HG03097 (cell line): ENCODE measurements at regions not wholly inside any gene's neighbourhood (a gene's known extent, or its start where the extent isn't known, plus 50 kb on each side); places are given as distances from the start of the nearest gene placed in this dataset.
"Not testable (repeated sequence)": the region's sequence is repeated elsewhere in the genome, so short reads cannot be mapped to it uniquely, and the experiment has no call there.

Source experiments
- ATAC-seq: cut with Tn5 transposase; IDR thresholded peaks from one replicate; pipeline ENCODE4 v1.9.1; 2021; ENCODE audit not compliant: unreplicated experiment, low FRiP score

DNA sequence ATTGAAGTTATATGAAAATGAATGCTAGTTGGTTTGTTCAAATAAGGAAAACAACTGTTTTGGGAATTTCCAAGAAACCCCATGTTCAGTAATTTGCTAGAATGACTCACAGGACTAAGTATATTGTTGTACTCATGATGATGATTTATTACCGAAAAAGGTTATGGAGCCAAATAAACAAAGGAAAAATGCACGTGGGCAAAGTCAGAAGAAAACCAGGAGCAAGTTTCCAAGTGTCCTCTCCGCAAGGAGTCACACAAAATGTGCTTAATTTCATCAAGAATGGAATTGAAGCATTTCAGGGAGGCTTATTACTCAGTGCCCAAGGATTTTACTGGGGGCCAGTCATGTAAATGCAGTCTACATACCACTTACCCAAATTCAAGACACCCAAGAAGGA is 1652.4 kb upstream of the TMEFF2 start:
- ATAC-seq: no peak

DNA sequence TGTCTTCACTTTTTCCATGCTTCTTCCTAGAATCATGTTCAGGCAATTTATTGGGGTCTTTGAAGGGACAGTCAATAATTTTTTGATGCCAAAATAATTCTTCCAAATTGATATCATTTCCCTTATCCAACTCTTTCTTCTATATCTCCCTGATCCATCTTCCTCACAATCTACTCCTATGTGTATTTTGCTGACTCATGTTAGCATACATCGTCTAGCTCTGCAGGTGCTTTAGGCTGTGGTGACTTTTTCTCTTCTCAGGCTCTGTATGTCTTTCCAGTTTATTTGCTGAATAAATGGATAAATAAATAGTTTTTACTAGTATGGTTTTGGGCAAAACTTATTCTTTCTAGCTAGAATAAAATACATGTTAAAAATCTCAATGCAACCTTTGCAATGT is 1650.9 kb upstream of the TMEFF2 start:
- ATAC-seq: no peak

DNA sequence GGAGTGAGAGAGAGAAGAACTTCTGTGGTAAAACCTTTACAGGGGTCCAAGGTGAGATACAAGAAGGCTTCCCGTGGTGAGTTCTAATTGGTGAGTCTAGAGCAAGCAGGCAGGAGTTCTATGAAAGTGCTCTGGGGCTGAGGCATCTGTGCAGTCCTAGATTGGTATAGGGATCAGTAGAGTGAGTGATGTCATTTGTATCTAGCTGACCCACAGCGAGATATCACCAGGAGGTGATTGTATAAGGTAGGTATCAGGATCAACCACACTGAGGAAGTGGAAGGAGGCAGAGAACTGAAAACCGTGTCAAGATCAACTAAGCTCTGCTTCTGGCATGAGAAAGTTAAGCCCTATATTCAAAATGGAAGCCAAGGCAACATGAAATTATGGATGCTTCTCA is 1648.9 kb upstream of the TMEFF2 start:
- ATAC-seq: no peak

DNA sequence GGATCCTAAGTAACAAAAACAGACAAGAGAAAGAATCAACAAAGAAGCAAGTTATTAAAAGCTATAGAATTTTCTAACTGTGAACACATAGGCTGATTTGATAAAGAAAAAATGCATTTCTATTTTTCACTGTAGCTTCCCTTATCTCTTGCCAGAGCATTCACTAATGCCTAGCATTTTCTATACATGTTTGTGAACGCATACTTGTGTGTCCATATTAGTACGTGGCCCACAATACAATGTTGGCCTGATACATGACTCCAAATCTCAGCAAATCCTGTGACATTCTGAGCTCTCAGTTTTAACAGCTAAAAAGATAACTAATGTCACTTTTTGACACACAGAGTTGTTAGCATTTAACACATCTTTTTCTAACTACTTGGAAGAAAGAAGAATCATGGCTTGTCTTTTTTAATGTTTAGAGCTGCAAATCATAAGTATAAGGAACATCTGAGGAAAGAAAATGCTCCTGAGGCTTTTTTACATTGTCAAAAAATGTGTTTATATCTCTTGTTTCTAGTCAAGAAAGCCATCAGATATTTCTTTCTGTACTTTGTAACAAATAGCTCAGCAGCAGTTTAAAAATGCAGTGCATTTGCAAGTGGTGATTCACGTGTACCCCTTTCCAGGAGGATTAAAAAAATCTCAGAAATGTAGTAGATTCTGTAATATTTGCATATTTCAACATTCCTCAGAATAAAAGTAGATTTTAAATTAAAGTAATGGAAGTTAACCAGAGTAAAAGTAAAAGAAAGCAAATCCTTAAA is 1646.8 kb upstream of the TMEFF2 start:
- no peak for ATAC-seq

DNA sequence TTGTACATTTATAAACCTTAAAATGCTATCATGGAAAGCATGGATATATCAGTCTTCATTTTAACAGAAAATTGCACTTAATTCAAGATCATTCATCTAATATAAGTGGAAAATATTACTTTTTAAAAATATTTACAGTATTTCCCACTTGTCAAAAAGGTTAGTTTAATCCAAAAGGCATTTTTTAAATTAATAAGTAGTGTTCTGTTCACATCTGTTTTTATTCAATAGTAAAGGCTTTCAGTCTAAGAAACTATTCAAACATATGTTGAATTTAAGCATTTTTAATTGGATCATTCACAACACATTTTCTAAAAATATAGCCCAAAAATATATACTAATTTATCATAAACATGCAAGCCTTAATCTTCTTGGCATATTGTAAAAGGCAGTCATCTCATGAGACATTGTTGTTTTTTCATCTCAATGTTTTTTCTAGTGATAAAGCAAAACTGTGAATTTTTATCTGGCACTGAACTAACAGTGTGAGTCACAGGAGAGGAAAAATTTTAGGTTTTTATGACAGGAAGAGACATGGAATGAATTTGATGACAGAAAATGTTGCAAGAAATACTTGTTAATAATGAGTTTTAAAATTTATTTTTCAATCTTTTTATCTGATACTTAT is 1642.5 kb upstream of the TMEFF2 start:
- no peak for ATAC-seq

DNA sequence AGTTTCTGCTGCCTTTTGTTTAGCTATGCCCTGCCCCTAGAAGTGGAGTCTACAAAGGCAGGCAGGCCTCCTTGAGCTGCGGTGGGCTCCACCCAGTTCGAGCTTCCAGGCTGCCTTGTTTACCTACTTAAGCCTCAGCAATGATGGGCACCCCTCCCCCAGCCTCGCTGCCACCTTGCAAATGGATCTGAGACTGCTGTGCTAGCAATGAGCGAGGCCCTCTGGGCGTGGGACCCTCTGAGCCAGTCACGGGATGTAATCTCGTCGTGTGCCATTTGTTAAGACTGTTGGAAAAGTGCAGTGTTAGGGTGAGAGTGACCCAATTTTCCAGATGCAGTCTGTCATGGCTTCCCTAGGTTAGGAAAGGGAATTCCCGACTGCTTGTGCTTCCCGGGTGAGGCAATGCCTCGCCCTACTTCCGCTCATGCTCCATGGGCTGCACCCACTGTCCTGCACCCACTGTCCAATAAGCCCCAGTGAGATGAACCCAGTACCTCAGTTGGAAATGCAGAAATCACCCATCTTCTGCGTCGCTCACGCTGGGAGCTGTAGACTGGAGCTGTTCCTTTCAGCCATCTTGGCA is 1641.8 kb upstream of the TMEFF2 start:
- ATAC-seq: not testable (repeated sequence)

DNA sequence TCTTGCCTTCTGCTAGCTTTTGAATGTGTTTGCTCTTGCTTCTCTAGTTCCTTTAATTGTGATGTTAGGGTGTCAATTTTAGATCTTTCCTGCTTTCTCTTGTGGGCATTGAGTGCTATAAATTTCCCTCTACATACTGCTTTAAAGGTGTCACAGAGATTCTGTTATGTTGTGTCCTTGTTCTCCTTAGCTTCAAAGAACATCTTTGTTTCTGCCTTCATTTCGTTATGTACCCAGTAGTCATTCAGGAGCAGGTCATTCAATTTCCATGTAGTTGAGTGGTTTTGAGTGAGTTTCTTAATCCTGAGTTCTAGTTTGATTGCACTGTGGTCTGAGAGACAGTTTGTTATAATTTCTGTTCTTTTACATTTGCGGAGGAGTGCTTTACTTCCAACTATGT is 1639.2 kb upstream of the TMEFF2 start:
- ATAC-seq: not testable (repeated sequence)

DNA sequence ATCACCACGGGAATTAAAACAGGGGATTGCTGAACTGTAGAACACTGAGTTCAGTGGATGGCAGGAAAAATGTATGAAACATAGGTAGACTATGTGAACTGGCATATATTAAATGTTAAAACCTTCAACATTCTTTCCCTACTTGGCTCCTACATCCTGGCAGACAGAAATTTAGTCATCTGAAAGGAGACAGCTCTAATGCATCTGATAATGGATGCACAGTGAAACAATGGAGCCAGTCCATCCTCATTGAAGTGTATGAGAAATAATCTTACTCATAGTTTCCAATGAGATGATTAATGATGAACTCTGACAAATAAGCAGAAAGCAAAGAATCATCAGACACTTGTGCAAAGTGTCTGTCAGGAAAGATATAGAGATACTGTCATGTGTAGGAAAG is 1629.7 kb upstream of the TMEFF2 start:
- ATAC-seq: no peak

DNA sequence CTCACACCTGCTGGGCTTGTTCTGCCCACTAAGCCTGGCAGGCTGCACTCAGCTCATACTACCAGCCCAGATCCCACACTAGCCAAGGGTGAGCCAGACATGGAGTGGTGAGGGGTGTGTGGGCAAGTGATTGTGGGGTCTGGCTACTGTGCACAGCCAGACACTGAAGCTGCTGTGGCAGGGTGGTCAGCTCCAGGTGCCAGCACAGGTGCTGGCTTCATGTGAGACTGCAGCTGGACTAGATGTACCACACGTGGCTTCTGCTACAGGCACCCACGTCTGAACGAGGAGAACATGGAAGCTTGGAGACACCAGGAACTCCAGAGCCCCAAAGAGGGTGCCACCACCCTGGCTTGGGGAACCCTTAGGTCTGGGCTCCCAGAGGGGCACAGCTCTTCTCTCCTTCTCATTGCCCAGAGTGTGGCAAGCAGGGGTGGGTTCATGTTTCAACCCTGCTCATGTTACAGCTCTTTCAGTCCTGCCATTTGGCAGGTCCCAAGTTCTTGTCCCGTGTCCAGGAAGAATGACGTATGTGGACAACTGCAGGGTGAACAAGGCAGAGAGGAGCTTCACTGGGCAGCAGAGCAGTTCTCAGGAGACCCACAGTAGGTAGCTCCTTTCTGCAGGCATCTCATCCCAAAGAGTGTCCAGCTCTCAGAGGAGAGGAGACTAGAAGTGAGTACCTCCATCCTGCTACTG is 1624.2 kb upstream of the TMEFF2 start:
- ATAC-seq: no peak

DNA sequence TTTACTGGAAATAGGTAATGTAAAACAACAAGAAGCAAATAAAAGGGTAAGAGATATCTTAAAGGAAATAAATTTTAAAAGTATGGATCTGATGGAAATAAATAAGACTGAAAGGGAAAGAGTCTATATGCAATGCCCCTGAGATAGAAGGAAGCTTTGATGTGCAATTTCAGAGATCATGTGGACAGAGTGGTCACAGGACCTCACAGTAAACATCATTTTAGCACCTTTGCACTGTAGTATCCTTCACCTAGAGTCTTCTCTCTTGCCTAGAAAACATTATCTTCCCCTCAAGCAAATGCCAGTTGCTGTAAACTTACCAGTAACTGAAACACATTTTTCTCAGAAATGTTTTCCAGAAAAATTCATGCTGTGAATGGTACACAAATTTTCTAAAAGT is 1621.3 kb upstream of the TMEFF2 start:
- no peak for ATAC-seq

DNA sequence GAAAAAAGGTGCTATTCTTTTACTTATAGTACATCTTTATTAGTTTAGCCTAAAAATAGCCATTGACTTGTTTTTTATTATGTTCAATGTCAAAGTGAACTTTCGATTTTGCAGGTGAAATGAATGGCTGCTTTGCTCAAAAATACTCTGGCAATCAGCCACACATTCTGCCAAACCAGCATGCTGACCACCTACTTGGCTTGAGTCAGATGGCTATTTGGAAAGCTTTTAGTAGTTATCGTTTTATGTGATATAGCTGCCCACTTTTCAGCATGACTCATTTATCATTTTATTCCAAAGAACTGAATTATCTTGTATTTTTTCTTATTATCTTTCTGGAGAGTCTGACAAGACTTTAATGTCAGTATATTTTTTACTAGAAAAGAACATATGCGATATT is 1615.8 kb upstream of the TMEFF2 start:
- ATAC-seq: no peak

DNA sequence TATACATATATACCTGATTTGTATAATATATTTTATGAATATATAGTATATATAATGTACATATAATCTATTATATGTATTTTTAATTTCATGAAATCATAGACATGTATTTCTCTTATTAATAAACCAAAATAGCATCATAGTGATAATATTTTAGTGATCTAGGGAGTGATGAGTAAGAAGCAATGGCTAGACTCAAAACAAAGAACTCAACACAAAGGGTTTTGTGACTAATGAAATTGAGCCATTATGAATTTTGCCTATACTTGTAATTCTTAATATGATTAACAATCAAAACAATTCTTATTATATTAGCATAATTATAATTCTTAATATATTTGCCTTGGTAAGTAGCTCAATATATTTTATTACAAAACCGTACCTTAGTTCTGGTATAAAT is 1614.1 kb upstream of the TMEFF2 start:
- ATAC-seq: no peak

DNA sequence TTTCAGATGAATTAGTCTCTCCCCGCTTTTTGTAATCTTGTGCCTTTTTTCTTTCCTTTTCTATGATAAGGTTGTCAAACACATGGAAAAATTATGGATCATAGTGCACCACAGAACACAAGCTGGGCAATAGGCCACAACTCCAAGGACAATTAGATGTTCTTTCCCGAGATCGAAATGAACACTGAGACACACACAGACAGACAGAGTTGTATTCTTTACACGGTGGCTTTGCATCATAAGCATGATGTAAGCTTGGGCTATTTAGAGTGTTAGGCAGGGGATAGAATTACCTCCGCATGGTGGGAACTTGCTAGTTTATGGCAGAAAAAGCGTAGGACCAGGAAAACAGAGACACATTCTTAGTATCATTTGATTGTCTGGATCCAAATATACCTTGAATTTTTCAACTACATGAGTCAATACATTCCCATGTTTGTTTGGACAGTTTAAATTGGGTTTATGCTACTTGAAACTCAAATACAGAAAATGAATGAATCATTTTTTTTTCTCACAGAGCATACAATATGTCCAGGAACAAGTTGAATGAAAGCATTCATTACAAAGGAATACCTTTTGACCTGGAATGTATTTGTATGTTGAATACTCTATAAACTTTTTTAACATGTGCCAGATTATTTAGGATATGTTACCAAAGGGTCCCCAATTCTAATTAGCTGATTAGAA is 1611.5 kb upstream of the TMEFF2 start:
- no peak for ATAC-seq

DNA sequence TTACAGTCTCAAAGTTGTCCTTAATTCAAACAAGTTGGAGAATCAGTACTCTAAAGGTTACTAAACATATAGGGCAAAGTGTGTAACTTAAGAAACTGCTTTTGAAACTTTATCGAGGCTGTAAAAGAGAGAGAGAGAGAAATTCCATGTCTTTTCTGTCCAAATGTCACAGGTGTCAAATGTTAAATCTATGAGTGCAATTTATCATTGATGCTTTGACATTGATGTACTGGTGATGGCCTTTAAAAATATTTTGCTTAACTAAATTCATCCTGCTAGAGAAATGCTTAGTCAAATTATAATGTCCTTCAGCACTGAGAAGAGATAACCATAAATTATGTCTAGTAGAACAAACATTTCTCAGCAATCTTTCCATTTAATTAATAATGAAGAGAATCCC is 1602.1 kb upstream of the TMEFF2 start:
- no peak for ATAC-seq

DNA sequence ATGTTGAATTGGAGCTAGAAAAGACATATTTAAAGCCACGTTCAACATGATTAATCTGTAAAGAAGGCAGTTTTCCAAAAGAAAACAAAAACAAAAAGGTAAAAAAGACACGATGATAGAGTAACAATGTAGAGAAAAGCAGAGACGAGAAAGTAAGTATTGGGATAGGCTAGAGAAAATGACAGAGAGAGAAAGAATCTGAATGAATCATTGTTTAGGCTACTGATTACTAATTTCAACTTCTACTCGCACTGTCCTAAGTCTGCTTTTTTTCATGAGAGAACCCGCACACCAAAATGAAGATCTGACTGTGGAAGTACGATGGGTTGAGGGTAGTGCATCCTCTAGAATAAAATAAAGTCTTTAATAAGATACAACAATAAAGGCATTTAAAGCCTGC is 1599.2 kb upstream of the TMEFF2 start:
- no peak for ATAC-seq

DNA sequence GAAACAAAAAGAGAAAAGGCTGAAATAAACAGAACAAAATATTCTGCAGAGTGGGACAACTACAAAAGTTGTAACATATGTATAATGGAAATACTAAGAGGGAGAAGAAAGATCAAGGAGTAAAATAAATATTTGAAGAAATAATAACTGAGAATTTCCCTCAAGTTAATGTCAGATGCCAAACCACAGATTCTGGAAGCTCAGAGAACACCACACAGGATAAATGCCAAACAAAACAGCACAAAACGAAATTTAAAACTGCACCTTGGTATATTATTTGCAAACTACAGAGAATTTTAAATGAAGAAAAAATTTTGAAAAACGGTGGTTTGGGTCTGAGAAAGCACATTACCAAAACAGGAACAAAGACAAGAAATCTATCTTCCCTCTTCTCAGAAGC is 1588.9 kb upstream of the TMEFF2 start:
- no peak for ATAC-seq

DNA sequence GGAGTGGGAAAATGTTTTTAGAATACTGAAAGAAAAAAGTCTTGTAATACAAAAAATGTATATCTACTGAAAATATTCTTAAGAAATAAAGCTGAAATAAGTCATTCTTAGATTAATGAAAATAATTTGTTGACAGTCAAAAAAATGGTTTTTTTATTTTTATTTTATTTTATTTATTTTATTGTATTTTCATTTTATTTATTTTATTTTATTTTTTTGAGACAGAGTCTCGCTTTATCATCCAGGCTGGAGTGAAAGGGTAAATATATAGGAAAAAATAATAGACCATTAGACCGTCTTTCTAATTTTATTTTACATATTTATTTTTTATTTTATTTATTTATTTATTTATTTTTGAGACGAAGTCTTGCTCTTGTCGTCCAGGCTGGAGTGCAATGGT is 1583.6 kb upstream of the TMEFF2 start:
- ATAC-seq: no peak

DNA sequence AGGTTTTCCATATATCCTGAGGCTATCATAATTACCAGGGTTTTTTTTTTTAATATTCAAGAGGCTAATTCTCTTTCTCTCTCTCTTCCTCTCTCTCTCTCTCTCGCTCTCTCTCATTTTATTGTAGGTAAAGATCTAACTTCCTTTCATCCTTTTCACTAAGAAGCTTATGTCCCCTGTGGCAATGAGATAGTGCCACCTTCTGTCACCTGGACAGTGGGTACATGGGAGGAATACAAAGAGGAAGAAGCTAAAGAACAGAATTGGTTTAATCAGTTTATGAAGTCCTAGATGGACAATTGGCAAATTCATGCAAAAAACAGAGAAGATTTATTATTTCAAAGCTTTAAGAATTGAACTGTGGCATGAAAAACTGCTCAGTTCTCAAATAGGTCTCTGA is 1582.3 kb upstream of the TMEFF2 start:
- ATAC-seq: no peak

DNA sequence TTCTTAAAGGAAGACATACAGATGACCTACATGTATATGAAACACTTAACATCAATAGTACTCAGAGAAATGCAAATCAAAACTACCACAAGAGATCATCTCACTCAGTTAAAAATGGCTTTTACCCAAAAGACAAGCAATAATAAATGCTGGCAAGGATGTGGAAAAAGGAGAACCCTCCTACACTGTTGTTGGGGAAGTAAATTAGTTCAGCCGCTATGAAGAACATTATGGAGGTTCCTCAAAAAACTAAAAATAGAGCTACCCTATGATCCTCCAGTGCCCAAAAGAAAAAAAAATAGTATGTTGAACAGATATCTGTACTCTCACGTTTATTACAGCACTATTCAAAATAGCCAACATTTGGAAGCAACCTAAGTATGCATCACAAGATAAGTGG is 1579.4 kb upstream of the TMEFF2 start:
- ATAC-seq: no peak

DNA sequence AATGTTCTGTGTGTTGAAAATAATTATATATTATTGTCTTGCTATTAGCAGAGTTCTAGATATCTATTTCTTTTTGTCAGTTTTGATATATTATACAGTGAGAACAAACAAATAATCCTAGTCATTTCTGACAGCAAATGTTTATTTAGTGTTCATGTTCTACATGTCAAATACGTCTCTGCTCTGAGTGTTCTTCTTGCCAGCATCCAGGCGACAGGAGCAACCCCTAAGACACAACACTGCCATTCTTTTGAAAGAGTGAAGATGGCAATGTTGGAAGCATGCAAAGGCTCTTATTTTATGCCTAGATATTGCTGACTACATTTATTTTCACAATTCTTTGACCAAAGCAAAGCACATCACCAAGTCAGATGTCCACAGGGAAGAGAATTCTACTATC is 1556.6 kb upstream of the TMEFF2 start:
- ATAC-seq: no peak

DNA sequence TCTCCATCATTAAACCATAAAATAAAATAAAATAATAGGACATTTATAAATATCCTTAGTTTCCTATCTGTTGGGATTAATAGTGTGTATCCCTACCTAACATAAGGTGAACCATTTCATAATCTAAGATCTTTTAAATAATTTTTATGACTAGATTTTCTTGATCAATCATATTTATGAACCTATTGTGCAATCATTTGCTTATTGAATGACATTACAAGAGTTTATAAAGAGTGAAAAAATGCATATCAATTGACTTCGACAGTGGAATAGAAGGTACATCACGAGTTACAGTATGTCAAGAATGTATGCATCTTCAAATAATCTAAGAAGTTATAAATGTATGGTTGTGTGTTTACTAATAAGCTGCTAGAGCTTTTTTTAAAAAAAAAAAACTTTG is 1554.8 kb upstream of the TMEFF2 start:
- no peak for ATAC-seq
